IPS-18a (cell line): ENCODE measurements at regions not wholly inside any gene's neighbourhood (a gene's known extent, or its start where the extent isn't known, plus 50 kb on each side); places are given as distances from the start of the nearest gene placed in this dataset.

ENCODE experiments used
- H3K27ac ChIP-seq: one replicate; pipeline ENCODE4 v1.5.1; 2013; ENCODE audit warnings: low read length
- H3K27me3 ChIP-seq: one replicate; pipeline ENCODE4 v1.6.1; 2013; ENCODE audit warnings: mild to moderate bottlenecking, low read length; ENCODE audit not compliant: control insufficient read depth, insufficient read depth
- H3K36me3 ChIP-seq: one replicate; pipeline ENCODE4 v1.6.1; 2013; ENCODE audit warnings: low read depth, low read length; ENCODE audit not compliant: control insufficient read depth
- H3K4me1 ChIP-seq: one replicate; pipeline ENCODE4 v1.6.1; 2013; ENCODE audit warnings: low read depth, low read length; ENCODE audit not compliant: control insufficient read depth
- H3K4me3 ChIP-seq: one replicate; pipeline ENCODE4 v1.5.1; 2013; ENCODE audit warnings: low read length
- H3K9ac ChIP-seq: one replicate; pipeline ENCODE4 v1.6.1; 2013; ENCODE audit warnings: mild to moderate bottlenecking, low read length, moderate library complexity
- H3K9me3 ChIP-seq: one replicate; pipeline ENCODE4 v1.6.1; 2013; ENCODE audit warnings: low read depth, low read length; ENCODE audit not compliant: control insufficient read depth

GRCh38 chr15:70401709-70402108 lies 304.0 kb upstream of the TLE3 start:
- Histone ChIP-seq H3K9me3 (no peaks in the 10 kb centered on the region), H3K9ac (no peak overlapping the region), H3K4me1 (peaks cover 17% of the 10 kb centered on the region), H3K27me3 (no peaks in the 10 kb centered on the region), H3K27ac (no peak overlapping the region), H3K36me3 (no peaks in the 10 kb centered on the region), H3K4me3 (no peak overlapping the region)

DNA sequence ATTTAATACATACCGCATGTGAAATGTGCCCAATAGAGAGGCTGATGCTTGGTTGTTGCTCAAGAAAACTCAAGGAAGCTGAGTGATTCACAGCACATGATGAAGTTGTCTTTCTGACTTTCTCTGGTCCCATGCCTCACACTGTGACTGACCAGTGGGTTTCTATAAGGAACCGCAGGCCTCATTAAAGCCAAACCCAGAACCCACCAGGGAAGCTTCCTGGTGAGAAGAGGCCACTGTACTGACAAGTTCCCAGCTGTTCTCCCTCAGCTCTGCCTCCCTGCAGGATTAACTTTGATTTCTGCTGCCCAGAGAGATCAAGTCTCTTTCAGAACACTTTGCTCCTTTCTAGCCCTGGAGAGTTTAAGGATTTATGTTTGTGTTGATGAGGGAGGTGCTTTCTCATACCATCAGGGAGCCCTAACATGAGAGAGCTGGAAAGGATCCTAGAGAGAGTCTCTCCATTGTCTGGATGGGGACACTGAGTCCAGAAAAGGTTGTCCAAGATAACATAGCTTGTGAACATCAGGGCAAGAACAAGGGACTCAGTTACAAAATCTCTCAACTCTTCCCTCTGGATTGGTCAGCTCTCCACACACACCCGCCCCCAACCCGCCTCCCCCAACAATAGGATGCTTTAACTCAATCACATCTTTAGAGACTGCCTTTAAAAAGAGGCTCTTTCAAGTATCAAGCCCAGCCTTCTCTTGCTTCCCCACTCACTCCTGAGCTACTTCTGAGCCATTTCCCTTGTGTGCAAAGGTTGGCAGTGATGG lies 303.2 kb upstream of the TLE3 start:
- Histone ChIP-seq H3K9ac (no peak overlapping the region), H3K4me3 (no peak overlapping the region), H3K27ac (no peak overlapping the region), H3K9me3 (no peaks in the 10 kb centered on the region), H3K27me3 (no peaks in the 10 kb centered on the region), H3K4me1 (peaks cover 10% of the 10 kb centered on the region), H3K36me3 (no peaks in the 10 kb centered on the region)

DNA sequence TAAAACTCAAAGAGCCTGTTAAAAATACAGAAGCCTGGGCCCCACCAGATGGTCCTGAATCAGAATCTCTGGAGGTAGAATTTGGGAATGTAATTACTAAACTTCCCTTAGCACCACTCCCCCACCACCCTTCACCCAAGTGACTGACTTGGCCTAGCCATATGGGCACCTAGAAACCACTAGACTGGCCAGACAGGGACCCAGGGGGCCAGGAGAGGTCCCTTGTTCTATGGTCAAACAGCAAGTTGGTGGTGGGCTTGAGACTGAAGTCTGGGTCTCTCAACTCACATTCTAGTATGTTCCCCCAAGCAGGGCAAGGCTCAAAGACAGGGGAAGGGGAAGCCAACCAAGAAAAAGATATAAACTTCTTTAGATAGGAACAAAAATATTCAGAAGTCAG lies 301.5 kb upstream of the TLE3 start:
- Histone ChIP-seq H3K9me3 (no peaks in the 10 kb centered on the region), H3K4me1 (peaks cover 10% of the 10 kb centered on the region), H3K27ac (no peak overlapping the region), H3K36me3 (no peaks in the 10 kb centered on the region), H3K4me3 (no peak overlapping the region), H3K27me3 (no peaks in the 10 kb centered on the region), H3K9ac (no peak overlapping the region)

GRCh38 chr15:70398694-70399093 lies 301.0 kb upstream of the TLE3 start:
- H3K36me3 ChIP-seq: no peaks in the 10 kb centered on the region
- peaks cover 10% of the 10 kb centered on the region for H3K4me1 ChIP-seq
- no peak overlapping the region for H3K4me3 ChIP-seq
- no peak overlapping the region for H3K27ac ChIP-seq
- no peak overlapping the region for H3K9ac ChIP-seq
- H3K9me3 ChIP-seq: no peaks in the 10 kb centered on the region
- H3K27me3 ChIP-seq: no peaks in the 10 kb centered on the region

GRCh38 chr15:70396807-70397206 lies 299.1 kb upstream of the TLE3 start:
- H3K4me3 ChIP-seq: no peak overlapping the region
- no peaks in the 10 kb centered on the region for H3K27me3 ChIP-seq
- no peak overlapping the region for H3K27ac ChIP-seq
- H3K9ac ChIP-seq: no peak overlapping the region
- no peaks in the 10 kb centered on the region for H3K9me3 ChIP-seq
- H3K4me1 ChIP-seq: peaks cover 10% of the 10 kb centered on the region
- H3K36me3 ChIP-seq: no peaks in the 10 kb centered on the region

GRCh38 chr15:70395164-70395563 lies 297.4 kb upstream of the TLE3 start:
- Histone ChIP-seq H3K36me3 (no peaks in the 10 kb centered on the region), H3K27me3 (no peaks in the 10 kb centered on the region), H3K4me1 (peaks cover 10% of the 10 kb centered on the region), H3K27ac (no peak overlapping the region), H3K9me3 (no peaks in the 10 kb centered on the region), H3K4me3 (no peak overlapping the region), H3K9ac (no peak overlapping the region)

DNA sequence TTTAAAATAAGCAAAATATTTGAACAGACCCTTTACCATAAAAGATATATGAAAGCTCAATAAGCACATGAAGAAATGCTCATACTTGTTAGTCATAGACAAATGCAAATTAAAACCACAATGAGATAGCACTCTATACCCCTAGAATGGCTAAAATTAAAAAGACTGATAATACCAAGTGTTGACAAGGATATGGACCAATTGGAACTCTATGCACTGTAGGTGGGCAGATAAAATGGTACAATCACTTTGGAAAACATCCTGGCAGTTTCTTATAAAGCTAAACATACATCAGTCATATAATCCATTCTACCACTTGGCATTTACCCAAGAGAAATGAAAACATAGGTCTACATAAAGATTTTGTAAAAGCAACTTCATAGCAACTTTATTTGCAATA lies 293.0 kb upstream of the TLE3 start:
- Histone ChIP-seq H3K9me3 (no peaks in the 10 kb centered on the region), H3K4me1 (peaks cover 6% of the 10 kb centered on the region), H3K36me3 (no peaks in the 10 kb centered on the region), H3K27ac (no peak overlapping the region), H3K27me3 (no peaks in the 10 kb centered on the region), H3K4me3 (no peak overlapping the region), H3K9ac (no peak overlapping the region)

DNA sequence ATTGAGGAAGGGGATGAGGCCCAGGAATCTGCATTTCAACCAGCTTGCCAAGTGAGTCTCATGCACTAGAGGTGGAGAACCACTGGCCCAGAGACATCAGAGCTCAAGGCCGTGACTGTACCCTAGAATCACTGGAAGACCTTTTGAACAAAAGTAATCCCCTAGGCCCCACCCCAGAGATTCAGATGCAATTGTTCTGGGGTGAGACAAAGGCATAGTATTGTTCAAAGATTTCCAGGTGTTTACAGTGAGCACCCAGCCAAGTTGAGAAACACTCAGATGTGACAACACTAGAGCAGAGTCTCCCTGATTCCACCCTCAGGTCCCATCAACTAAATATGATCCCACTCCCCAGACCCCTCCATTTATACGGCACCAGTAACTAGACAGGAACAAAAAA lies 290.3 kb upstream of the TLE3 start:
- H3K9me3 ChIP-seq: no peaks in the 10 kb centered on the region
- no peaks in the 10 kb centered on the region for H3K36me3 ChIP-seq

GRCh38 chr15:70387081-70387480 lies 289.4 kb upstream of the TLE3 start:
- peaks cover 6% of the 10 kb centered on the region for H3K4me1 ChIP-seq
- no peak overlapping the region for H3K9ac ChIP-seq
- no peaks in the 10 kb centered on the region for H3K27me3 ChIP-seq
- H3K9me3 ChIP-seq: no peaks in the 10 kb centered on the region
- no peak overlapping the region for H3K4me3 ChIP-seq
- no peaks in the 10 kb centered on the region for H3K36me3 ChIP-seq
- H3K27ac ChIP-seq: no peak overlapping the region

More for the DNA sequence above, 290.3 kb upstream of the TLE3 start:
- no peak overlapping the region for H3K27ac ChIP-seq
- no peak overlapping the region for H3K4me3 ChIP-seq
- H3K27me3 ChIP-seq: no peaks in the 10 kb centered on the region
- no peak overlapping the region for H3K9ac ChIP-seq
- peaks cover 6% of the 10 kb centered on the region for H3K4me1 ChIP-seq

- no peak overlapping the region for H3K9ac ChIP-seq
Measured at GRCh38 chr15:70385711-70386110, 288.0 kb upstream of the TLE3 start.

GRCh38 chr15:70385052-70385451 lies 287.3 kb upstream of the TLE3 start:
- H3K9ac ChIP-seq: no peak overlapping the region

More at GRCh38 chr15:70385711-70386110, 288.0 kb upstream of the TLE3 start:
- Histone ChIP-seq H3K9me3 (no peaks in the 10 kb centered on the region), H3K4me3 (no peak overlapping the region), H3K4me1 (peaks cover 6% of the 10 kb centered on the region), H3K36me3 (no peaks in the 10 kb centered on the region), H3K27me3 (no peaks in the 10 kb centered on the region), H3K27ac (no peak overlapping the region)

DNA sequence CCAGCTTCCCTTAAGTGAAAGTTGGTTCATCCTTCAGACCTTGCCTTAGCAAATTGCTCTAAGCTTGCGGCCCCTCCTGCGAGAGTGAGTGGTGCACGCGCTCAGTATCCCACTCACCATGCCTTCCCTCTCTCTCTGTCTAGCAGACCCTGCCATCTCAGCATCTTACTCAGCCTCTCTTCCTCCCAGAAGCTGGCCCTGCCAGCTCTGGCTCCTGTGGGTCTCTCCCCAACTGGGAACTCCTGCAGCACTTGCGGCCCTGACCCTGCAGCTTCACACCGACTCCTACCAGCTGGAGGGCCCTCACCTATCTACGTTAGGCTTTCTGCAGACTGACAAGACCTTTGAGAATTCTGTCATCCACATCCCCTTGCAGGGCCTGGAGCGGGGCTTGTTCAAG lies 286.1 kb upstream of the TLE3 start:
- no peaks in the 10 kb centered on the region for H3K9me3 ChIP-seq
- no peak overlapping the region for H3K4me3 ChIP-seq
- H3K9ac ChIP-seq: no peak overlapping the region
- no peaks in the 10 kb centered on the region for H3K36me3 ChIP-seq
- H3K4me1 ChIP-seq: peaks cover 6% of the 10 kb centered on the region
- H3K27me3 ChIP-seq: no peaks in the 10 kb centered on the region
- H3K27ac ChIP-seq: no peak overlapping the region

More at GRCh38 chr15:70385052-70385451, 287.3 kb upstream of the TLE3 start:
- no peaks in the 10 kb centered on the region for H3K27me3 ChIP-seq
- no peaks in the 10 kb centered on the region for H3K9me3 ChIP-seq
- no peak overlapping the region for H3K27ac ChIP-seq
- H3K36me3 ChIP-seq: no peaks in the 10 kb centered on the region
- peaks cover 6% of the 10 kb centered on the region for H3K4me1 ChIP-seq
- H3K4me3 ChIP-seq: no peak overlapping the region
